GM12892 (cell line): ENCODE measurements at regions not wholly inside any gene's neighbourhood (a gene's known extent, or its start where the extent isn't known, plus 50 kb on each side); places are given as distances from the start of the nearest gene placed in this dataset.

ENCODE experiments used
- POLR2A ChIP-seq: IDR thresholded peaks from 2 replicates; pipeline ENCODE4 v1.6.1; 2011; ENCODE audit warnings: low read depth, low read length, control low read depth
- POLR2AphosphoS5 ChIP-seq: IDR thresholded peaks from 2 replicates; pipeline ENCODE4 v1.6.1; 2011; ENCODE audit warnings: low read depth, low read length, control low read depth

DNA sequence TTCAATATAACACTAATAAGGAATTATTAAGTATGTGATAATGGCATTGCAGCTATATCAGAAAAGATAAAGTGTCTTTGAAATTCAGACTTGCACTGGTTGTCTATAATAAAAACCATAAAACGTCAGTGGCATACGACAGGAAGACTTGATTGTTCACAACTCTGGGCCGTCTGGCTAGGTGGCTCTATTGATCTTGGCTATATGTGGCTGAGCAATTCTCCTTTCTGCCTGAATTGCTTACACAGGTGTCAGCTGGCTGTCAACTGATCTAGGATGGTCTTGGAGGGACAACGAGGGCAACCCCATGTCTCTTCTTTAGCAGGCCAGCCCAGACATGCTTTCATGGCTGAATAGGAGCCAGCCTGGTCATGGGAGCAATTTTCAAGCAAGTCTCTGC is 359.1 kb downstream of the QKI start:
- no peak for TF ChIP-seq POLR2A
- no peak for TF ChIP-seq POLR2AphosphoS5
